ENCODE measurements at regions not wholly inside any gene's neighbourhood (a gene's known extent, or its start where the extent isn't known, plus 50 kb on each side); places are given as distances from the start of the nearest gene placed in this dataset.

DNA sequence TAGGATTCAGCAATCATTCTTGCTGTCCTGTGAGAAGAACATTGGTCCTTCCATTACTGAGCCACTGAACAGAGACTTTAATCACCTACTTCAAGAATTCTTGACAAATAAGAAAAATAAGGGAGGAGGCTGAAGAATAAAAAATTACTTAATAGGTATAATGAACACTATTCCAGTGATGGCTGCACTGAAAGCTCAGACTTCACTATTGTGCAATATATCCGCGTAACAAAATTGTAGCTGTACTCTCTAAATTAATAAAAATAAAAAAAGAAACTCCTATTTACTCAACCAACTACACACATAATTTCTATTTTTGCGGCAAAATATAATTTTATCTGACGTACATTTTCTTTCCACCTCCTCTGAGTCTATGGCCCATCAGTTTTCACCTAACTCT is 2441.0 kb downstream of the PCDH7 start:
- H3K9ac ChIP-seq (replicated peaks in 1 of 4; ENCODE audit: extremely low read depth in 1 of 4, low read depth in 3 of 4, low read length in 3 of 4) = no peak overlapping the region
- H2BK20ac ChIP-seq (ENCODE audit: low read length) = no peak overlapping the region
- ChIA-PET POLR2A (ENCODE audit: partially characterized antibody) (no interaction called here), CTCF (ENCODE audit: partially characterized antibody) (no interaction called here)
- H3K27me3 ChIP-seq (replicated peaks in 1 of 4; ENCODE audit: control insufficient read depth in 3 of 4, extremely low read depth in 1 of 4, insufficient read depth in 3 of 4, low read length in 3 of 4) = no peaks in the 10 kb centered on the region
- H3K4ac ChIP-seq (replicated peaks; ENCODE audit: insufficient read length, low read depth, low read length) = no peak overlapping the region
- H3K23ac ChIP-seq (ENCODE audit: insufficient read length) = no peak overlapping the region
- no peaks in the 10 kb centered on the region for H3K4me1 ChIP-seq (replicated peaks in 1 of 4; ENCODE audit: control insufficient read depth in 3 of 4, insufficient read depth in 4 of 4, low read length in 3 of 4)
- no peak overlapping the region for H2AFZ ChIP-seq (ENCODE audit: low read length)
- H2BK5ac ChIP-seq (ENCODE audit: low read depth, low read length) = no peak overlapping the region
- H3K18ac ChIP-seq (ENCODE audit: extremely low read depth, low read length) = no peak overlapping the region
- no peak overlapping the region for H4K5ac ChIP-seq (ENCODE audit: insufficient read length, low read depth, low read length)
- DNase-seq (ENCODE audit: low read depth in 1 of 2, low spot score in 2 of 2) = no peak
- H3K4me2 ChIP-seq (ENCODE audit: insufficient read depth in 1 of 2, low read depth in 2 of 2, low read length in 2 of 2) = no peak overlapping the region
- no peak for FAIRE-seq
- no peaks in the 10 kb centered on the region for H3K23me2 ChIP-seq (ENCODE audit: low read depth, low read length)
- no peak overlapping the region for H3K27ac ChIP-seq (ENCODE audit: low read depth, low read length)
- H2BK15ac ChIP-seq (ENCODE audit: low read length) = no peak overlapping the region
- no peak overlapping the region for H2BK120ac ChIP-seq (replicated peaks; ENCODE audit: low read depth, low read length)
- no peaks in the 10 kb centered on the region for H3K36me3 ChIP-seq (ENCODE audit: control insufficient read depth in 2 of 4, insufficient read depth in 4 of 4, low read length in 3 of 4)
- no peaks in the 10 kb centered on the region for H3K79me1 ChIP-seq (ENCODE audit: low read depth, low read length)
- no peak overlapping the region for H3K4me3 ChIP-seq (ENCODE audit: extremely low read depth in 1 of 4, insufficient read depth in 2 of 4, low read depth in 3 of 4, low read length in 4 of 4)
- no peak overlapping the region for H4K91ac ChIP-seq (replicated peaks; ENCODE audit: insufficient read length, low read length)
- no peak overlapping the region for H2AK5ac ChIP-seq (ENCODE audit: low read depth, low read length)
- no peaks in the 10 kb centered on the region for H3K9me3 ChIP-seq (ENCODE audit: insufficient read depth in 2 of 2, low read depth in 1 of 2, low read length in 1 of 2)
- H3K14ac ChIP-seq (ENCODE audit: insufficient read length) = no peak overlapping the region
- no peaks in the 10 kb centered on the region for H3K79me2 ChIP-seq (ENCODE audit: control insufficient read depth in 1 of 2, insufficient read depth in 2 of 2, low read length in 2 of 2)
- H3K56ac ChIP-seq (replicated peaks; ENCODE audit: insufficient read length, low read depth, low read length) = no peak overlapping the region
- 97 to 100% methylated on average over 2 to 4 of the region's 4 CpGs for WGBS, 2 experiments (ENCODE audit: extremely low coverage in 1 of 2, insufficient coverage in 1 of 2, insufficient read length in 1 of 2, insufficient replicate concordance in 2 of 2, low coverage in 1 of 2, low lambda C conversion rate in 2 of 2, missing lambda C conversion rate in 1 of 2)
- no peaks in the 10 kb centered on the region for H4K20me1 ChIP-seq (replicated peaks in 1 of 2; ENCODE audit: control insufficient read depth in 1 of 2, insufficient read depth in 2 of 2, low read length in 2 of 2)
- H4K8ac ChIP-seq (ENCODE audit: extremely low read depth, insufficient read depth, low read length) = no peak overlapping the region
- TF ChIP-seq, protein P1, sequence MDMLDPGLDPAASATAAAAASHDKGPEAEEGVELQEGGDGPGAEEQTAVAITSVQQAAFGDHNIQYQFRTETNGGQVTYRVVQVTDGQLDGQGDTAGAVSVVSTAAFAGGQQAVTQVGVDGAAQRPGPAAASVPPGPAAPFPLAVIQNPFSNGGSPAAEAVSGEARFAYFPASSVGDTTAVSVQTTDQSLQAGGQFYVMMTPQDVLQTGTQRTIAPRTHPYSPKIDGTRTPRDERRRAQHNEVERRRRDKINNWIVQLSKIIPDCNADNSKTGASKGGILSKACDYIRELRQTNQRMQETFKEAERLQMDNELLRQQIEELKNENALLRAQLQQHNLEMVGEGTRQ (IDR thresholded peaks at IDR 0.05; ENCODE audit: low read length) = no peak
- TF ChIP-seq CEBPB (IDR thresholded peaks at IDR 0.05; ENCODE audit: low read depth, low read length) = peak; percentile 49; the same call in 1 of the 2 replicates
- no peak overlapping the region for H2BK12ac ChIP-seq (ENCODE audit: low read depth, low read length)
